SK-N-SH (cell line): ENCODE measurements at regions not wholly inside any gene's neighbourhood (a gene's known extent, or its start where the extent isn't known, plus 50 kb on each side); places are given as distances from the start of the nearest gene placed in this dataset.

Experiments
- CTCF ChIP-seq: fragments of 200-600 bp; sonication (generic); IDR thresholded peaks from 2 replicates; pipeline ENCODE4 v1.6.1; 2017; ENCODE audit warnings: antibody characterized with exemption, mild to moderate bottlenecking, moderate library complexity
- EZH2phosphoT487 ChIP-seq: fragments of 200-600 bp; sonication (generic); IDR thresholded peaks from 2 replicates; pipeline ENCODE4 v1.6.1; 2017; ENCODE audit warnings: low read depth, mixed run types, mild to moderate bottlenecking, antibody characterized with exemption, moderate library complexity, borderline replicate concordance
- FOXM1 ChIP-seq: IDR thresholded peaks from 2 replicates; pipeline ENCODE4 v1.4.0; 2012; ENCODE audit warnings: low read depth, mild to moderate bottlenecking
- JUND ChIP-seq: IDR thresholded peaks from 2 replicates; pipeline ENCODE4 v1.4.0; 2012
- MAX ChIP-seq: IDR thresholded peaks from 2 replicates; pipeline ENCODE4 v1.4.0; 2012; ENCODE audit warnings: low read depth
- MXI1 ChIP-seq: IDR thresholded peaks from 2 replicates; pipeline ENCODE4 v1.6.1; 2012; ENCODE audit warnings: mild to moderate bottlenecking, low read depth, low read length, improper control_type of control experiment
- POLR2AphosphoS5 ChIP-seq: IDR thresholded peaks from 2 replicates; pipeline ENCODE4 v1.6.1; 2012; ENCODE audit warnings: low read depth, low read length
- RAD21 ChIP-seq: IDR thresholded peaks from 2 replicates; pipeline ENCODE4 v1.6.1; 2012; ENCODE audit warnings: mild to moderate bottlenecking, low read length
- RCOR1 ChIP-seq: fragments of 150-350 bp; IDR thresholded peaks from 2 replicates; pipeline ENCODE4 v1.6.1; 2017; ENCODE audit warnings: antibody characterized with exemption, low read length
- REST ChIP-seq: IDR thresholded peaks from 2 replicates; pipeline ENCODE4 v1.6.1; 2012; ENCODE audit warnings: mild to moderate bottlenecking, low read depth, low read length, moderate library complexity
- TAF1 ChIP-seq: IDR thresholded peaks from 2 replicates; pipeline ENCODE4 v1.6.1; 2012; ENCODE audit warnings: low read depth, mild to moderate bottlenecking, low read length, moderate library complexity, borderline replicate concordance
- USF2 ChIP-seq: fragments of 150-350 bp; IDR thresholded peaks from 2 replicates; pipeline ENCODE4 v1.6.1; 2017; ENCODE audit warnings: antibody characterized with exemption, low read length, low read depth, borderline replicate concordance

GRCh38 chr17:77489893-77490255 lies 349.1 kb downstream of the SEC14L1 start:
- TF ChIP-seq USF2 = no peak
- TF ChIP-seq POLR2AphosphoS5 = no peak
- TF ChIP-seq CTCF = no peak
- TF ChIP-seq REST = no peak
- no peak for TF ChIP-seq TAF1
- TF ChIP-seq RCOR1 = no peak
- TF ChIP-seq JUND = no peak
- TF ChIP-seq EZH2phosphoT487 = no peak
- TF ChIP-seq MXI1 = no peak
- no peak for TF ChIP-seq RAD21
- no peak for TF ChIP-seq FOXM1
- no peak for TF ChIP-seq MAX
